ENCODE measurements at regions not wholly inside any gene's neighbourhood (a gene's known extent, or its start where the extent isn't known, plus 50 kb on each side); places are given as distances from the start of the nearest gene placed in this dataset.
A peak's percentile ranks its signal among the peaks of the same experiment; 100 is the strongest.

- no peak for DNase-seq
Measured at GRCh38 chr3:70789878-70790277, 477.4 kb upstream of the MDFIC2 start.

- DNase-seq, result no peak
Measured at GRCh38 chr3:70780790-70781189, 468.4 kb upstream of the MDFIC2 start.

- DNase-seq, result no peak
Measured at GRCh38 chr3:70779296-70779695, 466.9 kb upstream of the MDFIC2 start.

GRCh38 chr3:70776081-70776480 lies 463.6 kb upstream of the MDFIC2 start:
- DNase-seq, result no peak

- DNase-seq, result no peak
Measured at GRCh38 chr3:70775257-70775656, 462.8 kb upstream of the MDFIC2 start.

- no peak for DNase-seq
Measured at GRCh38 chr3:70774641-70775040, 462.2 kb upstream of the MDFIC2 start.

- no peak for DNase-seq
Measured at GRCh38 chr3:70771426-70772147, 459.1 kb upstream of the MDFIC2 start.

- DNase-seq, result no peak
Measured at GRCh38 chr3:70770650-70771049, 458.2 kb upstream of the MDFIC2 start.

GRCh38 chr3:70766301-70766700 lies 453.9 kb upstream of the MDFIC2 start:
- DNase-seq, result no peak

GRCh38 chr3:70763894-70764293 lies 451.5 kb upstream of the MDFIC2 start:
- DNase-seq, result no peak

- no peak for DNase-seq
Measured at GRCh38 chr3:70757658-70758057, 445.2 kb upstream of the MDFIC2 start.

- DNase-seq, result no peak
Measured at GRCh38 chr3:70755526-70755925, 443.1 kb upstream of the MDFIC2 start.

GRCh38 chr3:70754314-70754713 lies 441.9 kb upstream of the MDFIC2 start:
- DNase-seq, result no peak

- DNase-seq, result no peak
Measured at GRCh38 chr3:70753572-70753971, 441.1 kb upstream of the MDFIC2 start.

GRCh38 chr3:70752051-70752450 lies 439.6 kb upstream of the MDFIC2 start:
- DNase-seq, result no peak

- no peak for DNase-seq
Measured at GRCh38 chr3:70749122-70749521, 436.7 kb upstream of the MDFIC2 start.

GRCh38 chr3:70748593-70748992 lies 436.2 kb upstream of the MDFIC2 start:
- DNase-seq, result no peak

- DNase-seq, result no peak
Measured at GRCh38 chr3:70747847-70748246, 435.4 kb upstream of the MDFIC2 start.

GRCh38 chr3:70744536-70744935 lies 432.1 kb upstream of the MDFIC2 start:
- no peak for DNase-seq

- no peak for DNase-seq
Measured at GRCh38 chr3:70743754-70744153, 431.3 kb upstream of the MDFIC2 start.

GRCh38 chr3:70742081-70742480 lies 429.6 kb upstream of the MDFIC2 start:
- DNase-seq, result no peak

GRCh38 chr3:70740872-70741271 lies 428.4 kb upstream of the MDFIC2 start:
- DNase-seq, result no peak

GRCh38 chr3:70740071-70740470 lies 427.6 kb upstream of the MDFIC2 start:
- no peak for DNase-seq

GRCh38 chr3:70738291-70738681 lies 425.8 kb upstream of the MDFIC2 start:
- no peak for DNase-seq

- peak; percentile 19 for DNase-seq
Measured at GRCh38 chr3:70737666-70738290, 425.3 kb upstream of the MDFIC2 start.

All from NCI-H510A (cell line).